ENCODE measurements at regions not wholly inside any gene's neighbourhood (a gene's known extent, or its start where the extent isn't known, plus 50 kb on each side); places are given as distances from the start of the nearest gene placed in this dataset.

- no peak for DNase-seq (ENCODE audit: extremely low spot score)
- ChIA-PET CTCF (interaction anchor here (1.0 to 1.6 kb wide), 6 partner anchors 11 to 438 kb away, joined by 3 to 6 read pairs (median 4); no protein-coding TSS in a partner anchor), POLR2A (no interaction called here)
- TF ChIP-seq CTCF (IDR thresholded peaks at IDR 0.05; ENCODE audit: control extremely low read depth, extremely low read depth, low read depth, missing control alignments): no peak
Observed at GRCh38 chr18:32596501-32596900, 125.8 kb upstream of the GAREM1 start.

- CTCF ChIA-PET: interaction anchor here (1.0 to 1.6 kb wide), 6 partner anchors 11 to 438 kb away, joined by 3 to 6 read pairs (median 3); no protein-coding TSS in a partner anchor
- POLR2A ChIA-PET: no interaction called here
- no peak for DNase-seq (ENCODE audit: extremely low spot score)
- no peak for TF ChIP-seq CTCF (IDR thresholded peaks at IDR 0.05; ENCODE audit: control extremely low read depth, extremely low read depth, low read depth, missing control alignments)
Observed at GRCh38 chr18:32595832-32596231, 125.2 kb upstream of the GAREM1 start.

- DNase-seq (ENCODE audit: extremely low spot score): no peak
- ChIA-PET POLR2A (no interaction called here), CTCF (interaction anchor here (1.2 to 1.3 kb wide), 2 partner anchors 10 to 11 kb away, joined by 3 to 4 read pairs; no protein-coding TSS in a partner anchor)
- no peak for TF ChIP-seq CTCF (IDR thresholded peaks at IDR 0.05; ENCODE audit: control extremely low read depth, extremely low read depth, low read depth, missing control alignments)
Observed at GRCh38 chr18:32588191-32588590, 117.5 kb upstream of the GAREM1 start.

- TF ChIP-seq CTCF (IDR thresholded peaks at IDR 0.05; ENCODE audit: control extremely low read depth, extremely low read depth, low read depth, missing control alignments): no peak
- CTCF ChIA-PET: interaction anchor here (1.1 kb wide), 1 partner anchor 9 kb away, joined by 3 read pairs; no protein-coding TSS in a partner anchor
- DNase-seq (ENCODE audit: extremely low spot score): no peak
- POLR2A ChIA-PET: no interaction called here
Observed at GRCh38 chr18:32583431-32583830, 112.7 kb upstream of the GAREM1 start.

- no peak for TF ChIP-seq CTCF (IDR thresholded peaks at IDR 0.05; ENCODE audit: control extremely low read depth, extremely low read depth, low read depth, missing control alignments)
- ChIA-PET CTCF (no interaction called here), POLR2A (no interaction called here)
- no peak for DNase-seq (ENCODE audit: extremely low spot score)
Observed at GRCh38 chr18:32582455-32582854, 111.8 kb upstream of the GAREM1 start.

GRCh38 chr18:32577561-32577960 is 106.9 kb upstream of the GAREM1 start:
- ChIA-PET POLR2A (no interaction called here), CTCF (interaction anchor here (1.4 to 1.5 kb wide), 2 partner anchors 11 to 420 kb away, joined by 4 to 5 read pairs; no protein-coding TSS in a partner anchor)
- no peak for TF ChIP-seq CTCF (IDR thresholded peaks at IDR 0.05; ENCODE audit: control extremely low read depth, extremely low read depth, low read depth, missing control alignments)
- no peak for DNase-seq (ENCODE audit: extremely low spot score)
